ENCODE measurements at regions not wholly inside any gene's neighbourhood (a gene's known extent, or its start where the extent isn't known, plus 50 kb on each side); places are given as distances from the start of the nearest gene placed in this dataset.

GRCh38 chr10:36362257-36362656 is 720.2 kb upstream of the FZD8 start:
- intact Hi-C loops (cut with DNase I, micrococcal nuclease) = no loop called here
- Mint-ChIP-seq H3K4me1 (no peaks in the 10 kb centered on the region), H3K36me3 (ENCODE audit: low read depth) (no peaks in the 10 kb centered on the region), H3K27ac (no peak overlapping the region), H3K27me3 (no peaks in the 10 kb centered on the region), H3K4me3 (no peak overlapping the region), H3K9me3 (ENCODE audit: low read depth) (peaks cover 12% of the 10 kb centered on the region)
- DNase-seq (no peak), ATAC-seq (no peak)
- ChIA-PET POLR2A (no interaction called here), CTCF (no interaction called here)

- CTCF ChIA-PET = no interaction called here
- H3K27me3 Mint-ChIP-seq = no peaks in the 10 kb centered on the region
- no peak overlapping the region for H3K4me3 Mint-ChIP-seq
- ATAC-seq = no peak
- intact Hi-C loops (cut with DNase I, micrococcal nuclease) = no loop called here
- DNase-seq = no peak
- no peak overlapping the region for H3K27ac Mint-ChIP-seq
- H3K4me1 Mint-ChIP-seq = no peaks in the 10 kb centered on the region
- peaks cover 5% of the 10 kb centered on the region for H3K9me3 Mint-ChIP-seq (ENCODE audit: low read depth)
- H3K36me3 Mint-ChIP-seq (ENCODE audit: low read depth) = no peaks in the 10 kb centered on the region
- POLR2A ChIA-PET = no interaction called here
These were observed 716.6 kb upstream of the FZD8 start for GRCh38 chr10:36358736-36359135.

- Mint-ChIP-seq H3K27ac (no peak overlapping the region), H3K36me3 (ENCODE audit: low read depth) (no peaks in the 10 kb centered on the region), H3K4me3 (no peak overlapping the region), H3K27me3 (no peaks in the 10 kb centered on the region), H3K4me1 (no peaks in the 10 kb centered on the region), H3K9me3 (ENCODE audit: low read depth) (peaks cover 7% of the 10 kb centered on the region)
- no peak for ATAC-seq
- intact Hi-C loops (cut with DNase I, micrococcal nuclease) = no loop called here
- POLR2A ChIA-PET = no interaction called here
- CTCF ChIA-PET = interaction anchor here (0.7 kb wide), 1 partner anchor 333 kb away, joined by 3 read pairs; no protein-coding TSS in a partner anchor
- no peak for DNase-seq
These were observed 712.5 kb upstream of the FZD8 start for GRCh38 chr10:36354633-36355032.

GRCh38 chr10:36351159-36351558 is 709.1 kb upstream of the FZD8 start:
- H3K9me3 Mint-ChIP-seq (ENCODE audit: low read depth) = peaks cover 6% of the 10 kb centered on the region
- no peak for DNase-seq

GRCh38 chr10:36349445-36350078 is 707.5 kb upstream of the FZD8 start:
- no peaks in the 10 kb centered on the region for H3K4me1 Mint-ChIP-seq
- intact Hi-C loops (cut with DNase I, micrococcal nuclease) = no loop called here
- H3K9me3 Mint-ChIP-seq (ENCODE audit: low read depth) = peaks cover 6% of the 10 kb centered on the region
- POLR2A ChIA-PET = no interaction called here
- DNase-seq = no peak
- CTCF ChIA-PET = no interaction called here
- no peaks in the 10 kb centered on the region for H3K27me3 Mint-ChIP-seq
- no peak overlapping the region for H3K4me3 Mint-ChIP-seq
- ATAC-seq = no peak
- H3K36me3 Mint-ChIP-seq (ENCODE audit: low read depth) = no peaks in the 10 kb centered on the region
- H3K27ac Mint-ChIP-seq = no peak overlapping the region

More at GRCh38 chr10:36351159-36351558, 709.1 kb upstream of the FZD8 start:
- ATAC-seq = no peak
- Mint-ChIP-seq H3K27me3 (no peaks in the 10 kb centered on the region), H3K4me1 (no peaks in the 10 kb centered on the region), H3K27ac (no peak overlapping the region), H3K36me3 (ENCODE audit: low read depth) (no peaks in the 10 kb centered on the region), H3K4me3 (no peak overlapping the region)
- intact Hi-C loops (cut with DNase I, micrococcal nuclease) = no loop called here
- POLR2A ChIA-PET = no interaction called here
- CTCF ChIA-PET = no interaction called here

GRCh38 chr10:36345807-36346206 is 703.7 kb upstream of the FZD8 start:
- ChIA-PET CTCF (no interaction called here), POLR2A (no interaction called here)
- Mint-ChIP-seq H3K4me1 (no peaks in the 10 kb centered on the region), H3K9me3 (ENCODE audit: low read depth) (peaks cover 6% of the 10 kb centered on the region), H3K27ac (no peak overlapping the region), H3K36me3 (ENCODE audit: low read depth) (no peaks in the 10 kb centered on the region), H3K27me3 (no peaks in the 10 kb centered on the region), H3K4me3 (no peak overlapping the region)
- DNase-seq (no peak), ATAC-seq (no peak)
- intact Hi-C loops (cut with DNase I, micrococcal nuclease) = no loop called here

- no peak overlapping the region for H3K4me3 Mint-ChIP-seq
- ChIA-PET CTCF (no interaction called here), POLR2A (no interaction called here)
- peaks cover 6% of the 10 kb centered on the region for H3K9me3 Mint-ChIP-seq (ENCODE audit: low read depth)
- no peak overlapping the region for H3K27ac Mint-ChIP-seq
- intact Hi-C loops (cut with DNase I, micrococcal nuclease) = no loop called here
- DNase-seq (no peak), ATAC-seq (no peak)
- H3K4me1 Mint-ChIP-seq = no peaks in the 10 kb centered on the region
- H3K36me3 Mint-ChIP-seq (ENCODE audit: low read depth) = no peaks in the 10 kb centered on the region
- H3K27me3 Mint-ChIP-seq = no peaks in the 10 kb centered on the region
These were observed 703.1 kb upstream of the FZD8 start for GRCh38 chr10:36345175-36345533.

- ATAC-seq = no peak
- H3K27me3 Mint-ChIP-seq = no peaks in the 10 kb centered on the region
- ChIA-PET POLR2A (no interaction called here), CTCF (no interaction called here)
- H3K4me3 Mint-ChIP-seq = no peak overlapping the region
- H3K36me3 Mint-ChIP-seq (ENCODE audit: low read depth) = no peaks in the 10 kb centered on the region
- intact Hi-C loops (cut with DNase I, micrococcal nuclease) = no loop called here
- no peaks in the 10 kb centered on the region for H3K4me1 Mint-ChIP-seq
- no peak overlapping the region for H3K27ac Mint-ChIP-seq
- peaks cover 6% of the 10 kb centered on the region for H3K9me3 Mint-ChIP-seq (ENCODE audit: low read depth)
- no peak for DNase-seq
These were observed 702.4 kb upstream of the FZD8 start for GRCh38 chr10:36344240-36345174.

GRCh38 chr10:36342781-36343180 is 700.7 kb upstream of the FZD8 start:
- Mint-ChIP-seq H3K27me3 (no peaks in the 10 kb centered on the region), H3K27ac (no peak overlapping the region), H3K4me3 (no peak overlapping the region), H3K9me3 (ENCODE audit: low read depth) (peaks cover 9% of the 10 kb centered on the region), H3K4me1 (no peaks in the 10 kb centered on the region), H3K36me3 (ENCODE audit: low read depth) (no peaks in the 10 kb centered on the region)
- POLR2A ChIA-PET = no interaction called here
- ATAC-seq (no peak), DNase-seq (no peak)
- intact Hi-C loops (cut with DNase I, micrococcal nuclease) = no loop called here
- CTCF ChIA-PET = no interaction called here

- no peaks in the 10 kb centered on the region for H3K36me3 Mint-ChIP-seq (ENCODE audit: low read depth)
- no peak overlapping the region for H3K4me3 Mint-ChIP-seq
- CTCF ChIA-PET = no interaction called here
- DNase-seq = no peak
- no peaks in the 10 kb centered on the region for H3K4me1 Mint-ChIP-seq
- peaks cover 10% of the 10 kb centered on the region for H3K9me3 Mint-ChIP-seq (ENCODE audit: low read depth)
- no peak for ATAC-seq
- intact Hi-C loops (cut with DNase I, micrococcal nuclease) = no loop called here
- no peak overlapping the region for H3K27ac Mint-ChIP-seq
- no peaks in the 10 kb centered on the region for H3K27me3 Mint-ChIP-seq
- POLR2A ChIA-PET = no interaction called here
These were observed 699.4 kb upstream of the FZD8 start for GRCh38 chr10:36341471-36341870.

GRCh38 chr10:36336315-36336714 is 694.2 kb upstream of the FZD8 start:
- H3K4me3 Mint-ChIP-seq = no peak overlapping the region
- no peaks in the 10 kb centered on the region for H3K36me3 Mint-ChIP-seq (ENCODE audit: low read depth)
- intact Hi-C loops (cut with DNase I, micrococcal nuclease) = no loop called here
- peaks cover 8% of the 10 kb centered on the region for H3K9me3 Mint-ChIP-seq (ENCODE audit: low read depth)
- no peak overlapping the region for H3K27ac Mint-ChIP-seq
- ChIA-PET POLR2A (no interaction called here), CTCF (no interaction called here)
- no peaks in the 10 kb centered on the region for H3K4me1 Mint-ChIP-seq
- ATAC-seq = no peak
- H3K27me3 Mint-ChIP-seq = no peaks in the 10 kb centered on the region
- no peak for DNase-seq

GRCh38 chr10:36333446-36333845 is 691.4 kb upstream of the FZD8 start:
- intact Hi-C loops (cut with DNase I, micrococcal nuclease) = no loop called here
- ATAC-seq = no peak
- no peak overlapping the region for H3K4me3 Mint-ChIP-seq
- peaks cover 1% of the 10 kb centered on the region for H3K9me3 Mint-ChIP-seq (ENCODE audit: low read depth)
- DNase-seq = no peak
- POLR2A ChIA-PET = no interaction called here
- no peaks in the 10 kb centered on the region for H3K4me1 Mint-ChIP-seq
- CTCF ChIA-PET = interaction anchor here (0.7 kb wide), 1 partner anchor 578 kb away, joined by 4 read pairs; no protein-coding TSS in a partner anchor
- no peaks in the 10 kb centered on the region for H3K27me3 Mint-ChIP-seq
- no peaks in the 10 kb centered on the region for H3K36me3 Mint-ChIP-seq (ENCODE audit: low read depth)
- H3K27ac Mint-ChIP-seq = no peak overlapping the region

Measured in activated CD4-positive, alpha-beta T cell treated with anti-CD3 and anti-CD28 coated beads for 36 hours (primary cell).